Hippocampal formation (tissue), 2 donors: ENCODE measurements at regions not wholly inside any gene's neighbourhood (a gene's known extent, or its start where the extent isn't known, plus 50 kb on each side); places are given as distances from the start of the nearest gene placed in this dataset.
"Not testable (repeated sequence)": the region's sequence is repeated elsewhere in the genome, so short reads cannot be mapped to it uniquely, and the experiment has no call there.

Source experiments
- DNase-seq, 2 donors: peaks; one replicate each; lab custom pipeline; 2025; lab: John Stamatoyannopoulos, UW

DNA sequence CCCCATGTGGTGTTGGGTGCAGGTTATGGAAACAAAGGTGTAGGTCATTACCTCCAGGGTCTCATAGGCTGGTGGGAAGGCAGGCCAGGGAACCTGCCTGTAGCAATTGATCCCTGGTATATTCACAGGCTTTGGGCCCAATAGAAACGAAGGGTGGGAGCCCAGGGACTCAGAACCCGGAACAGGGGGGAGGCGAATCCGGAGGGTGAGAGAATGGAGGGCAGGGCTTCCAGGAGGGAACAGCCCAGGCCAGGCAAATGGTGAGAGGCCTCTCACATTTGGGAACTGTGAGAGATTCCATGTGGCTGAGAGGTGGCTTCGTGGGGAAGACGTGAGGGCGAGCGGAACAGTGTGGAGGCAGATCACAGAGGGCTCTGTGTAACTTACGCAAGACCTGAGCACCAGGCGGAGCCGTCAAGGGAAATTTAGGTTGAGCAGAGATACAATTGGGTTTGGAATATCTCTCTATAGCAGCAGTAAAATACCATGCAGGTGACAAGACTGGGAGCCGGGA is 267.1 kb downstream of the ERMARD start:
- DNase-seq, result no peak

DNA sequence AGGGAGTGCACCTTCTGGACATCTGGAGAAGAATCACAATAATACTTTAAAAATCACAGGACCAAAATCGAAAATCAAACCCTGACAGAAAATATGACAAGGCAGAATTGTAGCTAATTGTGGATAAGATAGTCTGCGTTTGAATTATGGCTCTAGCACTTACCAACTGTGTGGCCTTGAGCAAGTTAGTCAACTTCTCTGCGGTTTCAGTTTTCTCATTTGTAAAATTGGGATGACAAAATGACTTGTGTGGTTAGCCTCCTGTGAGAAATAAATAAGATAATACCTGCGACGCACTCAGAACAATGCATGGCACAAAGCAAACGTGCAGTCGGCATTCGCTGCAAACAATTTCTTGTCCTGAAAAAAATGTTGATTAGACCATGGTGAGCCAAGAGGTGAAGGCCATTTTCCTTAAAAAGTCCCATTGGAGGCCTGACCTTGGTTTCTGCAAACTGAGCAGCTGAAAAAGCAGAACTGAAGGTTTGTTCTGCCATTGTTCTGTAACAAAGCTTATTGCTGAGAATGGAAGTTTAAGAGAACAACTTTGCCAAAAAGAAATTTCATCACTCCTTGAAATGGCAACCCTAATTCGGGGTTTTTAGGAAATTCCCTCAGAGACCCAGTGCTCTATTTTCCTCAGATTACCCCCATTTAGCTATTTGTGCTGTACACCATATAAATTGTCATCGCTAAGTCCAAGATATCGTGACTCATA is 266.3 kb downstream of the ERMARD start:
- no peak for DNase-seq

DNA sequence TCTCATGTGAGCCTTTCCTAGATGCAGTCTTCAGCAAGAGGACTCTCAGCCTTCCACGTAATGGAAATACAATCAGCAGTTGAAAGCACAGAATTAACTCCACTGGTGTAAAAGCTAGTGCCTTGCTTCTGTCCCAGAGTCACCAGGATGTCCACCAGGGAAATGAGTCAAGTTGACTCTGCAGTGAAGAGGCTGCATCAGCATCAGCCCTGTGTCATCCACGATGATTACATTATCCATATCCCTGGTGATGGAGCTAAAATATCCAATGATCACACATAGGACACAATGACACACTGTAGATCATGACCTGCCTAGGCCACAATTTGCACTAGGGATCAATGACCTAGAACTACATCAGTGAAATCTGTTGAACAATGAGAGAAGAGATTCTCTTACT is 262.4 kb downstream of the ERMARD start:
- no peak for DNase-seq

DNA sequence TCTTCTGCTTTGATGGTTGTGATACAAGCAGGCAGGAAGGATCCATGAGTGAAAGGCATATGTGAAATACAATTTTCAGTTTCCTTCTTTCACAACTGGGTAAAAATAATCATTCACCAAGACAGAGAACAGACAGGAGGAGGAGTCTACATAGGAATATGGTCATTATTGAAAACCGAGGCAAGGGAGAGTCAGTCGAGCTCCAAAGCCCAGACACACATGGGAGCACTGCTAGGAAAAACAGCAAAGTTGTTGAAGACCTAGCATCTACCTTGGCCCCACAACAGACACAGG is 260.6 kb downstream of the ERMARD start:
- DNase-seq, result no peak

DNA sequence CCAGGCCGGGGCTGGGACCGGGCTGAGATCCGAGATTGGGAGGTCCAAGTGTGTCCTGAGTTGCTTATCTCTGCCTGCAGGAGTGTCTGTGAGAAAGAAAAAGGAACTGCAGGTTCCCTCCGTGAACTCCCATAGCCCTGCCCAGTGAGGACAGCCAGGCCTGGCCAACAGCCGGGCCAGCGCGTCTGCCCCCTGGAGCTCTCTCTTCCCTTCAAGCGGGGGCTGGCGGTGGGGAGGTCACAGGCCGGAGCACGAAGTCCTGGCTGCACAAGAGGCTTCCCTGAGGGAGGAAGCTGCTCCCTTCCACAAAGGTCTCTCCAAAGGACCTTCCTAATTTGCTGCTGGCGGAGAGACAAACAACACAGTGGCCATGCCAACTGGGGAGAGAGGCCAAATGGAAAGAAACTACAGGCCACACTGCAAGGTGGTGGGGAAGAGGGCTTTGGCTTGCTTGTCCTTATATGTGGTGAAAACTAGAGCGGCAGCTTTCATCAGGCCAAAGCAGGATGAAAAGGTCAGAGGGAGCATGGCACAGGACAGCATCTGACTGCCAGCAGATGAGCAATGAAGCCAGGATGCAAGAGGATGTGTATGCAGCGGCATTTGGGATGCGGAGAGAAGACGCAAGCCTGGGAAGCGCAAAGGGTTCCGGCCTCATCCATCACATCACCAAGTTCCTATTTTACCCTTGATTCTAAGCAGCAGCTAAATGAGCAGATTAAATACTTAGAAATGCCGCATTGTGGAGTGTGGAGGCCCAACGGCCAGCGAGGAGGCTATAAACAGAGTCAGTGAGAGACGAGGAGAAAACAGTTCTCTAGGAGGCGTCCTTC is 260.0 kb downstream of the ERMARD start:
- peak in 1 of 2 donors; percentile 7 for DNase-seq

DNA sequence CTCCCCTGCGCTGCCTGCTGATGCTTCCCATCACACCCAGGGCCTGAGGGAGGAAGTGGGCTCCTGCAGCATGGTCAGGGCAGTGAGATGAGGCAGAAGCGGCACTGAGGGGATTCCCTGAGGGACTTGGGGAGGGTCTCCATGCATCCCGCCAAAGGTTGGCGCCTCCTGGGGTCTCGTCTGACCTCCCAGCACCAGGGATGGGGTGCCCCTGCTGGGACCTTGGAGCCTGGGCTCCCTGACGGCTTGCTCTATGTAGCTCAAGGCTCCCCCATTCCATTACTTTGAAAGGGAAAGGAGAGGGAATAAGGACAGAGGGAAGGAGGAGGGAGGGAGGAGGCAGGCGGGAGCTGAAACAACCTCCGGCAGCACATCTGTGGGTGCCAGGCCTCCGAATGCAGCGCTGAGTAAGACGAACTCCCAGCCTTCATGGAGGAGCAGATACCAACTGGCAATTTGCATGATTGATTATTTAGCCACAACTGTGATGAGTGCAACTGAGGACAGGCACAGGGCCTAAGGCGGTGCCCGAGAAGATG is 259.3 kb downstream of the ERMARD start:
- no peak for DNase-seq

DNA sequence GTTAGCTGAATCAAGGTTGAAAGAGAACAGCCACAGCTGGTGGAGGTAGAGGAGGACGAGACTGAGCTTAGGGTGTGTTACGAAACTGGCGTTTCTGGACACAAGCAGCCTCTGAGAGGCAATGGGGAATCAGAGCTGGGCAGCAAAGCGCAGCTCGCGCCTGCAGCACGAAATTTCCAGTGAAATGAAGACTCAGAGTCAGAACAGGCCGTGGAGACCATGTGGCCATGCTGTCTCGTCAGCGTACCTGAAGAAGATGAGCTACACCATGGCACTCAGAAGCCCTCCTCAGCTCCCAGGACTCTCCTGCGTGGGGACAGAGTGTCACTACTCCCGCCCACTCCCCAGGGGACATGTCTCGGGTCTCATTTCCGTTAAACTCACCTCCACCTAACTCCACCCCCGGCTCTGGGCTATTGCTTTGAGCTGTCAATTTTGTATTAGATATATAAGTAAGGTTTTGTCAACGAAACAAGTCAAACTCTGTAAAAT is 256.9 kb downstream of the ERMARD start:
- no peak for DNase-seq

DNA sequence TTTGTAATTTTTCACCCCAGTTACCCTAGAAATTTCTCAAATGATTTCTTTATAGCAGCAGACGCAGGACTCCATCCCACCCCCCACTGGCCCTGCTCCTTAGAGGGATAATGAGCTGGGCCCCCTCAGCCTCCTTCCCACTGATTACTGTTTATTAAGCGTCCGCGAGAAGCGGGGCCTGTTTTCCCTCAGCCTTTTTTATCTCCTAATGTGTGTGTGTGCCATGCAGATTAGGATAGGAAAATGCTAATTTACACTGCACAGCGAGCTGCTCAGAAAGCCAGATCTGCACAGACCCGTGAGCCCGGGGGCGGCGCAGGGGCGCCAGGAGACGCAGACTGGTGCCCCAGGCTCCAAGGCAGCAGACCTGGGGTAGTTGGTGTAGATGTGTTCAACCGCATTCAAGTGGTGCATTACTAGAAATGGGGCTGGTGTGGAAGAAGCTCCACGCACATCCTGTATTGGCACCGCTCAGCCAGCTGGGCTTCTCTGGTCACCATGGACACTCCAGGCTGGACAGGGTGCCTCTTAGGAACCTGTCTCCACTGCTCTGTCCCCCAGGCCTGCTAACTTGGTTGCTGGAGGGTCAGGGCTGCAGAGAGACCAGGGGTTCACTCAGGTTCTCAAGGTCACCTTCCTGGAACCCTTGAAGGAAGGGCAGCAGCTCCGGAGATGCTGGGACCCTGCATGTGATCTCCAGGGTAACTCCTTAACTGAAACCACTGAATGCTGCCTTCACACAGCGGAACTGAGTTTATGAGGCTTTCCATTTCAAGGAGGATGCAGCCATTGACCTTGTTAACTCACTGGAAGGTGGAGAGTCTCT is 256.3 kb downstream of the ERMARD start:
- DNase-seq, result no peak

DNA sequence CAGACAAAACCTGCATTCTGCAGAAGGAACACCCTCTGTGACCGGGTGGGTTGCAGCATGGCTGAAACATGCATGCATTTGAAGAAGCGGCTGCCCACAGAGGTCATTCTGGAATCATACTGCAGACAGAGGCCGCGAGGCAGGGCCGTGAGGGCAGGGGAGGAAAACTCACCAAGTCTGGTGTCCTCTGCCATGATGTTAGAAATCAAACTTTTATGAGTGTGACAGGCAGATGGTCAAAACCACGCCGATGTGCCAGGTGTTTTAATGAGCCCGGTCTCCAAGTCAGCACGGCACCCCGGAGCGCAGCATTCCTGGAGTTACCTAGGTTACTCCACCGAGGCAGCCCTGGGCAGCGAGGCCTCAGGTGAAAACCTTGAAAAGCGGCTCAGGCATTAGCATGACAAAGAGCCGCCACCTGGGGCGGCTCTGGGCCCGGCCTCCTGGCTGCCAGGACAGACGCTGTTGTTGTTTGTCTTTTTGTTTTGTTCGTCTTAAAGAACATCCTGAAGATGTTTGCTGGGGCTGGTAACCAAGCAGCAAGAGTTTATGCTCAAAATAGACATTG is 255.6 kb downstream of the ERMARD start:
- no peak for DNase-seq

DNA sequence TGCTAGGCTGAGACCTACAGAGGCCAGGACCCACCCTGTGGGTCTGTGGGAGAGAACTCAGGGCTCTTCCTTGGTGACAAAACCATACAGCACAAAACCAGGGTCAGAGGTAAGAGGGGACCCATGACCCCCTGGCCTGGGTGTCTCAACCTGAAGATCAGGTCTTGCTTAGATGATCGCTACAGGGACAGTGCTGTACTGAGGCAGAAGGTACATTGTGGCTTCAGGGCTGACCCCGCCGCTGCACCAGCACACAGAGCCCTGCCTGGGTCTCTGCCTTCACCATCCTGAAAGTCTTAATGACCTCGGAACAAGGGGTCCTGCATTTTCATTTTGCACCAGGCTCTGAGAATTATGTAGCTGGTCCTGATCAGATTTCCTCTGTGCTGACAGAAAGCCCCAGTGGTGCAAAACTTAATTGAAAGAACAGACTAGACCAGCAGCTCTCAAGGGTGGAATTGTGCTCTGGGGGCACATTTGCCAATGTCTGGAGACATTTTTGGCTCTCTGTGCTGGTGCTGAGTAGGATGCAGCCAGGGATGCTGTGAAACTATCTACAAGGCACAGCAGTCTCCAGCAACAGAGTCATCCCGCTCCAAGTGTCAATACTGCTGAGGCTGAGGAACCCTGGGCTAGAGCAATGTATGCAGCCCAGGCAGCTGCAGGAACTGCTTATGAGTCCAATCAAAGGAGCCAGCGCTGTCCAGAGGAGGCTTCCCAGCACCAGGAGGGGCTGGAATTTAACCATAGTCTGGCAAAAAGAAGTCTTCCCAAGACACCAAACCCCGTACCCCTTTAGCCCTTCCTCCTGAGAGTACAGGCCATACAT is 254.9 kb downstream of the ERMARD start:
- no peak for DNase-seq

DNA sequence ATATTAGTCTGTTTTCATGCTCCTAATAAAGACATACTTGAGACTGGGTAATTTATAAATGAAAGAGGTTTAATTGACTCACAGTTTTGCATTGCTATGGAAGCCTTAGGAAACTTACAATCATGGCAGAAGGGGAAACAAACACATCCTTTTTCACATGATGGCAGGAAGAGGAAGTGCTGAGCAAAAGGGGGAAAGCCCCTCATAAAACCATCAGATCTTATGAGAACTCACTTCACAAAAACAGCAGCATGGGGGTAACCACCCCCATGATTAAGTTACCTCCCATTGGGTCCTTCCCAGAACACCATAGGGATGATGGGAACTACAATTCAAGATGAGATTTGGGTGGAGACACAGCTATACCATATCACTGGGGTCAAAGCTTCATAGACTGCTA is 254.2 kb downstream of the ERMARD start:
- DNase-seq, result no peak

DNA sequence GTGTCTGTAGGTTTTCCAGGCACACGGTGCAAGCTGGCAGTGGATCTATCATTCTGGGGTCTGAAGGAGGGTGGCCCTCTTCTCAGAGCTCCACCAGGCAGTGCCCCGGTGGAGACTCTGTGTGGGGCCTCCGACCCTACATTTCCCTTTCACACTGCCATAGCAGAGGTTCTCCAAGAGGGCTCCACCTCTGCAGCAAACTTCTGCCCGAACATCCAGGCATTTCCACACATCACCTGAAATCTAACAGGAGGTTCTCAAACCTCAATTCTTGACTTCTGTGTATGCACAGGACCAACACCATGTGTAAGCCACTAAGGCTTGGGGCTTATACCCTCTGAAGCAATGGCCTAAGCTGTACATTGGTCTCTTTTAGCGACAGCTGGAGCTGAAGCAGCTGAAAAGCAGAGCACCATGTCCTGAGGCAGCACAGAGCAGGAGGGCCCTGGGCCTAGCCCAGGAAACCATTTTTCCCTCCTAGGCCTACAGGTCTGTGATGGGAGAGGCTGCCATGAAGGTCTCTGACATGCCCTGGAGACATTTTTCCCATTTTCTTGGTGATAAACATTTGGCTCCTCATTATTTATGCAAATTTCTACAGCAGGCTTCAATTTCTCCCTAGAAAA is 253.3 kb downstream of the ERMARD start:
- no peak for DNase-seq

DNA sequence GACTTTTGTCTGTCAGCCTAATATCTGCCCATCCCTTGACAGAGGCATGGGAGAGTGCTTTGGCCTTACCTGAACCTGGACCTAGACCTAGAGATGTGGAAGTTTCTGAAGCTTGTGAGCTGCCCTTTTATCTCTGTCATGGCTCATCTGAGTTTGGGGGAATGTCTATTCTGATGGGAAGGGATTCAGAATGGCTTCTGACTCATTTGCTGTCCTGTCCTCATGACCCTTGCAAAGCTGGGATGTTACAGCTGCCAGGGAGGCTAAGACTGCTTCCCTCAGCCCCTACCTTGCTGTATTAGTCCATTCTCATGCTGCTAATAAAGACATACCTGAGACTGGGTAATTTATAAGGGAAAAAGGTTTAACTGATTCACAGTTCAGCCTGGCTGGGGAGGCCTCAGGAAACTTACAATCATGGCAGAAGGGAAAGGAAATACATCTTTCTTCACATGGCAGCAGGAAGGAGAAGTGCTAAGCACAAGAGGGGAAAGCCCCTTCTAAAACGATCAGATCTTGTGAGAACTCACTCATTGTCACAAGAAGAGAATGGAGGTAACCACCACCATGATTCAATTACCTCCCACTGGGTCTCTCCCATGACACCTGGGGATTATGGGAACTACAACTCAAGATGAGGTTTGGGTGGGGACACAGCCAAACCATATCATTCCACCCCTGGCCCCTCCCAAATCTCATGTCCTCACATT is 252.2 kb downstream of the ERMARD start:
- DNase-seq, result no peak

DNA sequence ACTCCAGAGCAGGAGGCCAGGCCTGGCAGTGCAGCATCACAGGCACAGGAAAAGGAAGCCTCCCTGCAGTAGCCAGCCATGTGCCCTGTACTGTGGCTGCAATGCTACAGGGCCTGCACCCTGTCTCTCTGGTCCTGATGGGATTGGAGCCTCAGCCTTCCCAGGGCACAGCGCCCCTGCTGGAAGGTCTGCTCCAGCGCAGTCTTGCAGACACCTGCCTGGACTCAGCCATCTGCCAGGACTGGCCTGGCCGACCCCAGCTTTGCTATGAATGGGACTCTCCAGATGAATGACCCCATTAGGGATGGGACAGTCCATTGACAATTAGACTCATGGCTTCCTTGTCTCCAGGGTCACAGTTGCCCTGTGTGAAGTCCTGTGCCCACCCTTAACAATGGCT is 251.6 kb downstream of the ERMARD start:
- DNase-seq, result no peak

DNA sequence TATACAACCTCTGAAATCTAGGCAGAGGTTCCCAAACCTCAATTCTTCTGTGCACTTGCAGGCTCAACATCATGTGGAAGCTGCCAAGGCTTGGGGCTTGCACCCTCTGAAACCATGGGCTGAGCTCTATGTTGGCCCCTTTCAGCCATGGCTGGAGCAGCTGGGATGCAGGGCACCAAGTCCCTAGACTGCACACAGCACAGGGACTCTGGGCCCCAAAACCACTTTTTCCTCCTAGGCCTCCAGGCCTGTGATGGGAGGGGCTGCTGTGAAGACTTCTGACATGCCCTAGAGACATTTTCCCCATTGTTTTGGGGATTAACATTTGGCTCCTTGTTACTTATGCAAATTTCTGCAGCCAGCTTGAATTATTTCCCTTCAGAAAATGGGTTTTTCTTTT is 250.4 kb downstream of the ERMARD start:
- not testable (repeated sequence) for DNase-seq

DNA sequence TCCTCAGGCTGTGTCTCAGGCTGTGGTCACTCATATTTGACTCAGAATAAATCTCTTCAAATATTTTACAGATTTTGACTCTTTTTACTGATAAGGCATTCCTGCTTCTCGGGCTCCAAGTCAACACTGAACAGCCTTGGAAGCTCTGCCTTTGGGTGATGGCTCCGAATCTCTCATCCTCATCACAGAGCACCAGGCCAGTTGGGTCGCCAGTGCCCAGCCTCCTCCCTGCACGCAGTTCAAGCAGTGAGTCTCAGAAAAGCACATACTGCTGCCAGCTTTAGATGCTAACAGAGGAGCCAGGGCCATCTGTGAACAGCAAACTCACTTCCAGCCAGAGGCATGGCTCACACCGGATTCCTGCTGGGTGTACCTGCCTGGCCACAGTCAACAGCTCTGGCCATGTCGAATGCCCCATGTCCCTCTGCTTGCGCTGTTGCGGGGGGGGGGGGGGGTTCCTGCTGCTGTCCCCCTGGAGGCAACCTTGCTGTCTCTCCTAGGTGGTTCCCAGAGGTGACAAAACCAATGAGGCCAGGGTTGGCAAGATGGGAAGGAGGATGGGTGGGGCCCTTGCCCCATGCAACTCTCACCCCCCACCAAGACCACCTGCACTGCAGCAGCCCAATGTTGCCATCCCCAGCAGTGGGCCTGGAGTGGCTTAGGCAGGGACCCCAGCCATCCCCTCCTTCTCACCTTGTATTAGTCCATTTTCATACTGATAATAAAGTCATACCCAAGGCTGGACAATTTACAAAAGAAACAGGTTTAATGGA is 248.8 kb downstream of the ERMARD start:
- no peak for DNase-seq

DNA sequence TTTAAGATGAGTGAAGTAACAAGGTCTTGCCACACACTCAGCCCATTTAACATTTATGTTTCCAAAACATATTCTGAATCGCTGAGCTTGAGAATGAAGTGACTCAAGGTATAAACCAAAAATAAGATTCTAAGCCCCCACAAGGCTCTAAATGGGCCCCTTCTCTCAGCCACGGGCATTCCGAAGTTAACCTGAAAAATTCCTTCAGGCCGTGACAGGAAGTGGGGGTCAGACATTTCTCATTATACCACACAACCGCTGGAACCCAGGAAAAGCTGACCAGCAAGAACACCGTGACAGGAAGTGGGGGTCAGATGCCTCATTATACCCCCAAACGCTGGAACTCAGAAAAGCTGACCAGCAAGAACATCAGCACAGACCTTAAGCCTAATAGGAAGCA is 247.9 kb downstream of the ERMARD start:
- no peak for DNase-seq

DNA sequence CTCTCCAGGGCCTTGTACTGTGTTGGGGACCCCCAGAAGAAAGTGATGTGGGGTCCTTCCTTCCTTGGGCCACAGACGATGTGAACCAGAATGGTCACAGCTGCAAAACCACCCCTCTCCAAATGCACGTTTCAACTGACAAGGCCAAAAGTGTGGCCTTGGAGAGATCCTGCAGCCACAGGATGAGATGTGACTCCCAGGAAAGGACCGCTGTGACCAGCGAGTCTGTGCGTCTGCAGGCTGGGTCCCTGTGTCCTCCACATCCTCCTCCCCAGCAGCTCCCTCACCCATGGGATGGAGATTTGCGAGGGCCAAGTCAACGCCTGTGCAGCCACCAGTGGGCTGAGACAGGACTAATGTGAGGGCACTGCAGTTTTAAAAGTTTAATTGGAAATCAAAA is 247.0 kb downstream of the ERMARD start:
- no peak for DNase-seq

DNA sequence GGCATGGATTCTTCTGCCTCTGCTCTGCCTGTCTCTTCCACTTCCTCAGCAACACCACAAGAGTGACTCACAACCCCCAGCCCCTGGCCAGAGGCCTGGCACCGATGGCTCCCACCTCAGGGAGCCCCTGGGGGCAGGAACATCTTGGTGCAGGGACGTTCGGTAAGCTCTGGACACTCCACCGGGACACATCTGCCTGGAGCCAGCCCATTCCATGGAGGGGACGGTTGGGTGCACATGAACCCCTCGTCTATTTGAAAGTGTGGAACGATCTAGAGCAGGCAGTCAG is 246.5 kb downstream of the ERMARD start:
- no peak for DNase-seq
